ENCODE measurements at regions not wholly inside any gene's neighbourhood (a gene's known extent, or its start where the extent isn't known, plus 50 kb on each side); places are given as distances from the start of the nearest gene placed in this dataset.

DNA sequence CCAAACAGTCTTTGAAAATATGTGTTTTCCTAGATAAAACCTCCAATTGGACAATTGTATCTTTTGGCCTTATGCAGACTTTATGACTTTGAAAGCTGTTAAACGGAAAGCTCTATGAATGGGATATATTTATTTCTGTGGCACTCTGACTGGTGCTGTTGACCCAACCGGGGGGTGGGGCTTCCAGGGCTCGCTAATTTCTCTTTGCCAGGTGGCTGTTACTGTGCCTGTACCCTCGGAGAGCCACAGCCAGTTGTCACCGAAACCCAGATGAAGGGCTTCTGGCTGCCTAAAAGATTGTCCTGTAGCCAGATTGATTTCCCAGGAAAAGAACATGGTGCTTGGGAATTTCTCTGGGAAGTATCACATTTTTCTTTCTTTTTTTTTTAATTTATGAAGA is 132.7 kb upstream of the NAV2 start:
- H3K27ac ChIP-seq, result no peak overlapping the region

DNA sequence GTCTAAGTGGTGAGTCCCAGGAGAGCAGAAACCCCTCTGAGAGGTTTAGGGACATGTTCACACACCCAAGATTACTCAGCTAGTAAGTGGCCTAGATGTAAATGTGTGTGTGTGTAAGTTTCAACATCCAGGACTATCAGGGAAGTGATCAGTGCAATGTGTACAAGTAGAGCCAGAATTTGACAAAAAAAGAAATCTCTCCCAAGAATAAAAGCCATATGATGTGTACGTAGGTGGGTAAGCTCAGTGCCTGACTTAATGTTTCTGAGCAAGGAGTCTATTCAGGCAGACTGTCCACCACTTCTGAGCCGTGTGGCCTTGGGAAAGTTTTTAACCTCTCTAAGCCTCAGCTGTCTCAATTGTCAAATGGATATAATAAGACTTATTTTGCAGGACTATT is 133.8 kb upstream of the NAV2 start:
- Histone ChIP-seq H3K9me3 (no peaks in the 10 kb centered on the region), H3K27me3 (no peaks in the 10 kb centered on the region), H3K4me1 (peaks cover 49% of the 10 kb centered on the region), H3K36me3 (no peaks in the 10 kb centered on the region), H3K9ac (peak overlapping the region; percentile 73; the same call in 1 of the 2 replicates), H3K27ac (peak overlapping the region; percentile 89), H3K4me3 (peak overlapping the region; percentile 36; the same call in 1 of the 2 replicates), H3K4me2 (peak overlapping the region; percentile 90), H4K20me1 (no peaks in the 10 kb centered on the region)
- TF ChIP-seq Cebpa-rat (IDR thresholded peaks at IDR 0.05), result no peak

More for the DNA sequence above, 132.7 kb upstream of the NAV2 start:
- H3K36me3 ChIP-seq, result no peaks in the 10 kb centered on the region
- no peak overlapping the region for H3K4me3 ChIP-seq
- TF ChIP-seq Cebpa-rat (IDR thresholded peaks at IDR 0.05), result no peak
- no peak overlapping the region for H3K9ac ChIP-seq
- H3K4me2 ChIP-seq, result no peak overlapping the region
- H4K20me1 ChIP-seq, result no peaks in the 10 kb centered on the region
- no peaks in the 10 kb centered on the region for H3K27me3 ChIP-seq
- peaks cover 46% of the 10 kb centered on the region for H3K4me1 ChIP-seq
- H3K9me3 ChIP-seq, result no peaks in the 10 kb centered on the region

DNA sequence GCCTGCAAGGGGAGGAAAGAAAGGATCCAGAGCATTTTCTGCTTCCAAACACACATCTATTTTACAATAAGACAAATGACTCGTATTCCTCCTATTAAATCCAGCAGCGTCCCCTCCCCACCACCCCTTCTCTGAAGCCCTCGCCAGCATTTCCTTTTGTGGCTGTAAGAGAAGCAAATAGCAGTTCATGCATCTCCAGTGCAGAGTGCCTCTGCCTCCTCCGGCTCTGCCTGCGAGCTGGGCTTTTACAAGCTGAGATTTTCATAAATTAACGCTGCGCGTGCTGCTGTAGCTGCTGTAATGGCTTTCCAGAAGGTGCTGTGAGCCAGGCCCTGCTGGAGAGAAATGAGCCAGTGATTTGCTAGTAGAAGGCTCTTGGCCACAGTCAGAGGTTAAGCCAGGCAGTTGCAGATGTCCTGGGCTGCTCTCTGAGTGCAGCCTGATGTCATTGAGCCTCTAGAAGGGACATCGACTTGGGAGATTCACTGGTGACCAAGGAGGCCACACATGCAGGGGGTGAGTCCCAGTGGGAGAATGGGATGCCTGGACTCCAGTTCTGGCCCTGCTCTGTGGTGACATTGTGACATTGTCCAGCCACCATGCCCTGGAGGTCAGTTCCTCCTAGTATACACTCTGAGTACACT is 134.5 kb upstream of the NAV2 start:
- Histone ChIP-seq H3K36me3 (no peaks in the 10 kb centered on the region), H4K20me1 (no peaks in the 10 kb centered on the region), H3K27ac (peak overlapping the region; percentile 89), H3K4me2 (peak overlapping the region; percentile 90), H3K9me3 (no peaks in the 10 kb centered on the region), H3K4me3 (peak overlapping the region; percentile 36; the same call in 1 of the 2 replicates), H3K4me1 (peaks cover 49% of the 10 kb centered on the region), H3K27me3 (no peaks in the 10 kb centered on the region), H3K9ac (peak overlapping the region; percentile 73)
- no peak for TF ChIP-seq Cebpa-rat (IDR thresholded peaks at IDR 0.05)

DNA sequence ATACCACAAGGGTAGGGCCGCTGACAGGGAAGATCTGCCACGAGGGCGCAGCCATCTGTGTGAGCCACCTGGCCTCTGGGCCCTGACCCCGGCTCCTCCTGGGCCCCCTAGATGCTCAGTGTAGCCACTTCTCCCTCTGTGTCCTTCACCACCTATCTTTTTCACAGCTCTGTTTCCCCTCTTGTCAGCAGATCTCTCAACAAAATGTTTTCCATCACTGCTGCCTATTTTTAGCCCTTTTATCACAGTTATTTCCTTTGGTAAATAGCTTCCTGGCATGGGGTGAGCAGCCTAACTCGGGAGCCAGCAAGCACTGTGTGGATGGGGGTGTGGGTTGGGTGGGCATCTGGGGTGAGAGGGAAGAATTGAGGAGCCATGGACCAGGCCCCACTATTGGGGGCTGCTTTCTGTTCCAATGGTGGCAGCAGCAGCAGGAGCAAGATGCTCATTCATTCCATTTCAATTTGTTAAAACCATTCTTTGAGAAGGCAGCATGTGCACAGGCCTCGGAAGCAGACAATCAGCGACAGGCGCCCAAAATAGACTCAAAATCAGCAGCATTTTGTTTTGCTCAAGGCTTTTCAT is 135.2 kb upstream of the NAV2 start:
- H3K9me3 ChIP-seq, result no peaks in the 10 kb centered on the region
- peak overlapping the region; percentile 90 for H3K4me2 ChIP-seq
- TF ChIP-seq Cebpa-rat (IDR thresholded peaks at IDR 0.05), result no peak
- H3K4me1 ChIP-seq, result peaks cover 49% of the 10 kb centered on the region
- 0 out of 2 replicates have a peak overlapping the region, but pooled peaks have one; percentile 13 for H3K4me3 ChIP-seq
- H3K27ac ChIP-seq, result peak overlapping the region; percentile 89
- no peaks in the 10 kb centered on the region for H3K27me3 ChIP-seq
- no peaks in the 10 kb centered on the region for H3K36me3 ChIP-seq
- no peaks in the 10 kb centered on the region for H4K20me1 ChIP-seq
- peak overlapping the region; percentile 73 for H3K9ac ChIP-seq

DNA sequence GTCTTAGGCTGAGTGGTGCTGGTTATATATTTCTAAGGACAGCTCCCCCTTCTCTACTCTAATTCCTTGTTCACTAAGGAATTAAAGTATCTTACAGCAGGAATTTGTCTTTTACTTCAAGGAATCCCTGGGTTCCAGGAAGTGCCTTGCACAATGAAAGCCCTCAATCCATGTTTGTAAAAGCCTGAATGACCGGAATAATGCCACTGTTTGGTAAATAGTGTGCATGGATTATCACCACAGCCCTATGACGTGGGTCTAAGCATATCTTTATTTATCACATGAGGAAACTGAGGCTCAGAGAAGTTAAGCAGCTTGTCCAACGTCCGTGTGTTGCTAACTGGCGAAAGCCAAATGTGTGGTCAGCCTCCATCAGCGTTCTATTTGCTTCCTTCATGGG is 135.7 kb upstream of the NAV2 start:
- Histone ChIP-seq H3K4me3 (no peak overlapping the region), H3K4me1 (peaks cover 49% of the 10 kb centered on the region), H3K27me3 (no peaks in the 10 kb centered on the region), H3K9ac (peak overlapping the region; percentile 73), H4K20me1 (no peaks in the 10 kb centered on the region), H3K9me3 (no peaks in the 10 kb centered on the region), H3K36me3 (no peaks in the 10 kb centered on the region), H3K27ac (peak overlapping the region; percentile 89), H3K4me2 (peak overlapping the region; percentile 90)
- no peak for TF ChIP-seq Cebpa-rat (IDR thresholded peaks at IDR 0.05)

DNA sequence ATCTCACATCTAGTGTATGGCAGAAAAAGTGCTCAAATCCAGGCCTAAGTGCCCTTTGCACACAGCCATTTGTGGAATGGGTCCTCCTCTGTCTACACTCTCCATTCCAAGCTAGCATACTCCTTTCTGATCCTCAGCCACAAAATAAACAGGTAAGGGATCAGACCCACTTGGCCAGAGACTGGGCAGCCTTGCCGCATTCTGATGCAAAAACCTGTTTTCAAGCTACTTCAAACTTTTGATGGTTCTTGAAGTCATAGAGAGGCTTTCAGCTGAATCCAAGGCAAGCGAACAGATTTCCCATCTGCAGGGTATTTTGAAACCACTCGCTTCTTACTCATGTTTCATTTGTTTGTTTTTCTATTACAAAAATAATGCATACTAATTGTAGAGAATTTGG is 136.6 kb upstream of the NAV2 start:
- H3K9ac ChIP-seq, result no peak overlapping the region
- H3K27ac ChIP-seq, result no peak overlapping the region
- H3K9me3 ChIP-seq, result no peaks in the 10 kb centered on the region
- H3K27me3 ChIP-seq, result no peaks in the 10 kb centered on the region
- H3K4me2 ChIP-seq, result no peak overlapping the region
- no peak overlapping the region for H3K4me3 ChIP-seq
- peaks cover 49% of the 10 kb centered on the region for H3K4me1 ChIP-seq
- TF ChIP-seq Cebpa-rat (IDR thresholded peaks at IDR 0.05), result no peak
- no peaks in the 10 kb centered on the region for H4K20me1 ChIP-seq
- no peaks in the 10 kb centered on the region for H3K36me3 ChIP-seq

DNA sequence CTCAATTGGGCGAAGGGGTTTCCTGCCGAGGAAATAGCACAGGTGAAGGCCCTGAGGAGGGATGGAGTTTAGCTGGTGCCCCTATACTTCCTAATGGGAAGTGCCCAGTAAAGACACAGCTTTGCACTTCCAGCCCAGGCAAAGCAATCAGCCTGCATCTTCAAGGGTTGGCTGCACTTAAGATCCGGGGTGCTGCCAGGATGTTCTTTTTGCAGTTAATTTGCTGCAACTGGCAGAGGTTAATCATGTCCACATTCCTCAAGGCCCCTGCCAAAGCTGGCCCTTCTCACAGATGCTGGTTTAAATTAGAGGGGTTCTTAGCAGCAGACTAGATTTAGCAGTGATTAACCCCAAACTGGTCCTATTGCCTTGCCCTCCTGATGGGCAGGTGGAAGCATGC is 137.7 kb upstream of the NAV2 start:
- Histone ChIP-seq H3K4me2 (no peak overlapping the region; the same call in 1 of the 2 replicates), H3K9ac (no peak overlapping the region), H3K4me1 (peaks cover 46% of the 10 kb centered on the region), H3K27me3 (no peaks in the 10 kb centered on the region), H3K9me3 (no peaks in the 10 kb centered on the region), H3K4me3 (no peak overlapping the region), H3K36me3 (no peaks in the 10 kb centered on the region), H4K20me1 (no peaks in the 10 kb centered on the region), H3K27ac (no peak overlapping the region)
- no peak for TF ChIP-seq Cebpa-rat (IDR thresholded peaks at IDR 0.05)

DNA sequence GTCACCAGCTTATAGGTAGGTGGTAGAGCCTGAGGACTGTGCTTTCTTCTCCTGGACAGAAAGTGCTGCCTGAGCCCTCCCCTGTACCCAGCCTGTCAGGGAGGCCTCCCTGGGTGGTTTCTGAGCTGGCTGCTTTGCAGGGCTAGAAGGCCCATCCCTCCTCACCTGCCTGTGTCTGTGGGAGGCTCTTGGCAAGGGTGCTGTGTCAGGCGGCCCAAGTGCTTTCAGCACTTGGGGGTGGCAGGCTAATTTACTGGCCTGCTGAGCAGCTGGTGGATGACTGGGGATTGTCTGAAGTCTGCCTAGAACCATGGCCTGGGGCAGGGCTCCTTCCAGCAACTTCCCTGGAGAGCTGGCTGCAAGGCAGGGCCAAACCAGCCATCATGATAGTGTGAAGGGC is 139.0 kb upstream of the NAV2 start:
- no peak for TF ChIP-seq Cebpa-rat (IDR thresholded peaks at IDR 0.05)
- H4K20me1 ChIP-seq, result no peaks in the 10 kb centered on the region

DNA sequence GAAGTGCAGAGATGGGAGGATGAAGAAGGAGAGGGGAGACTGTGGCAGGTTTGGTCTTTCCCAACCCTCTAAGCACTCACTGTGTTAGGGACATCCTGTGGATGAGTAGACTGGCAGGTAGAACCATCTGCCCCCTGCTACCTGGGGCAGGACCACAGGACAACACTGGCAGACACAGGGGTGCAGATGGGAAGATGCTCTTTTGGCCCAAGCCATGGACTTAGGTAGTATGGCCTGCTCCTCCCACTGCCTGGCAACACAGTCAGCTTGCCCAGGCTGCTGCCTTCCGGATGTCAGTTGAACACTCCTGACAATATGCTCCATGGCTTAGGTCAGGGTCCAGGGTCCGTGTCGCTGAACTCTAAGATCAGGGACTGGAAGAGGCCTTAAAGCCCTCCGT is 140.7 kb upstream of the NAV2 start:
- H3K4me3 ChIP-seq, result no peak overlapping the region
- peaks cover 16% of the 10 kb centered on the region for H3K4me1 ChIP-seq
- no peak overlapping the region for H3K9ac ChIP-seq
- no peak for TF ChIP-seq Cebpa-rat (IDR thresholded peaks at IDR 0.05)
- H3K9me3 ChIP-seq, result no peaks in the 10 kb centered on the region
- H3K27ac ChIP-seq, result no peak overlapping the region
- H3K4me2 ChIP-seq, result no peak overlapping the region
- no peaks in the 10 kb centered on the region for H3K36me3 ChIP-seq
- H3K27me3 ChIP-seq, result no peaks in the 10 kb centered on the region
- H4K20me1 ChIP-seq, result no peaks in the 10 kb centered on the region

More for the DNA sequence above, 139.0 kb upstream of the NAV2 start:
- Histone ChIP-seq H3K4me3 (no peak overlapping the region), H3K4me2 (no peak overlapping the region), H3K36me3 (no peaks in the 10 kb centered on the region), H3K27ac (no peak overlapping the region), H3K27me3 (no peaks in the 10 kb centered on the region), H3K9me3 (no peaks in the 10 kb centered on the region), H3K9ac (no peak overlapping the region), H3K4me1 (peaks cover 33% of the 10 kb centered on the region)

DNA sequence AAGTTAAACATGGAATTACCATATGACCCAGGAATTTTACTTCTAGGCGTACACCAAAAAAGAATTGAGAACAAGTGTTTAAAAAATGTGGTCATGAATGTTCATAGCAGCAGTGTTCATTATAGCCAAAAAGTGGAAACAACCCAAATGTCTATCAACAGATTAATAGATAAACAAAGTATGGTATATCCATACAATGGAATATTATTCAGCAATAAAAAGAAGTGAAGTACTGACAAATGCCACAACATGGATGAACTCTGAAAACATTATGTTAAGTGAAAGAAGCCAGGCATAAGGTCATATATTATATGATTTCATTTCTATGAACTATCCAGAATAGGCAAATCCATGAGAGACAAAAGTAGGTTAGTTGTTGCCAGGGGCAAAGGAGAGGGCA is 141.7 kb upstream of the NAV2 start:
- no peak overlapping the region for H3K27ac ChIP-seq
- H3K36me3 ChIP-seq, result no peaks in the 10 kb centered on the region
- no peaks in the 10 kb centered on the region for H3K9me3 ChIP-seq
- no peak overlapping the region for H3K4me3 ChIP-seq
- TF ChIP-seq Cebpa-rat (IDR thresholded peaks at IDR 0.05), result no peak
- no peak overlapping the region for H3K4me2 ChIP-seq
- no peaks in the 10 kb centered on the region for H4K20me1 ChIP-seq
- H3K9ac ChIP-seq, result no peak overlapping the region
- peaks cover 6% of the 10 kb centered on the region; the same call in 1 of the 2 replicates for H3K4me1 ChIP-seq
- H3K27me3 ChIP-seq, result no peaks in the 10 kb centered on the region

All from BLaER1 (cell line).